AG10803 (cell line): ENCODE measurements at regions not wholly inside any gene's neighbourhood (a gene's known extent, or its start where the extent isn't known, plus 50 kb on each side); places are given as distances from the start of the nearest gene placed in this dataset.
"Not testable (repeated sequence)": the region's sequence is repeated elsewhere in the genome, so short reads cannot be mapped to it uniquely, and the experiment has no call there.

Source experiments
- DNase-seq: peaks from one replicate; pipeline ENCODE4 v3.0.0; 2010; ENCODE audit warnings: low read depth
- H3K4me3 ChIP-seq: 2 replicates; pipeline ENCODE4 v1.5.1; 2011; ENCODE audit warnings: mild to moderate bottlenecking, low read length, control low read depth
- TF ChIP-seq, protein P1 (sequence below): conservative IDR thresholded peaks from 2 replicates; pipeline ENCODE4 v1.5.1; 2011; ENCODE audit warnings: mild to moderate bottlenecking, low read length, control low read depth, inconsistent platforms

GRCh38 chr4:164109503-164109902 lies 615.0 kb downstream of the TMA16 start:
- H3K4me3 ChIP-seq, result no peak overlapping the region
- TF ChIP-seq, protein P1, sequence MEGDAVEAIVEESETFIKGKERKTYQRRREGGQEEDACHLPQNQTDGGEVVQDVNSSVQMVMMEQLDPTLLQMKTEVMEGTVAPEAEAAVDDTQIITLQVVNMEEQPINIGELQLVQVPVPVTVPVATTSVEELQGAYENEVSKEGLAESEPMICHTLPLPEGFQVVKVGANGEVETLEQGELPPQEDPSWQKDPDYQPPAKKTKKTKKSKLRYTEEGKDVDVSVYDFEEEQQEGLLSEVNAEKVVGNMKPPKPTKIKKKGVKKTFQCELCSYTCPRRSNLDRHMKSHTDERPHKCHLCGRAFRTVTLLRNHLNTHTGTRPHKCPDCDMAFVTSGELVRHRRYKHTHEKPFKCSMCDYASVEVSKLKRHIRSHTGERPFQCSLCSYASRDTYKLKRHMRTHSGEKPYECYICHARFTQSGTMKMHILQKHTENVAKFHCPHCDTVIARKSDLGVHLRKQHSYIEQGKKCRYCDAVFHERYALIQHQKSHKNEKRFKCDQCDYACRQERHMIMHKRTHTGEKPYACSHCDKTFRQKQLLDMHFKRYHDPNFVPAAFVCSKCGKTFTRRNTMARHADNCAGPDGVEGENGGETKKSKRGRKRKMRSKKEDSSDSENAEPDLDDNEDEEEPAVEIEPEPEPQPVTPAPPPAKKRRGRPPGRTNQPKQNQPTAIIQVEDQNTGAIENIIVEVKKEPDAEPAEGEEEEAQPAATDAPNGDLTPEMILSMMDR, result no peak
- no peak for DNase-seq

DNA sequence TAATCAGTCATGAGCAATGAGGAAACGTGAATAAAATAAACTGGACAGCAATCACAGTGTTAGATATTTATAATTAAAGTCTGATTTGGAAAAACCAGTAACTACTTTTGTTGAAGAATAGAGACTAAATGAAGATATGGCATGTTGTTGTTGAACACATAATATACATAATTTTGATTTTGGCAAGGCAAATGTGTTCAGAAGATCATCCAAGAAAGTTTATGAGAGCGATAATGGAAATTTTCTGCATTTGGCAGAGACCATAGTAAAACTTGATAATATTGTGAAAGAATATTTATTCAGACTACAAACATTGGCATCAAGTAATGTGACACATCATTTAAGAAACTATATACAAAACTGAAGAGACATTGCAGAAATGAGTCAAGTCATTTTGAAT lies 620.7 kb downstream of the TMA16 start:
- TF ChIP-seq, protein P1, result no peak
- DNase-seq, result no peak
- H3K4me3 ChIP-seq, result no peak overlapping the region

DNA sequence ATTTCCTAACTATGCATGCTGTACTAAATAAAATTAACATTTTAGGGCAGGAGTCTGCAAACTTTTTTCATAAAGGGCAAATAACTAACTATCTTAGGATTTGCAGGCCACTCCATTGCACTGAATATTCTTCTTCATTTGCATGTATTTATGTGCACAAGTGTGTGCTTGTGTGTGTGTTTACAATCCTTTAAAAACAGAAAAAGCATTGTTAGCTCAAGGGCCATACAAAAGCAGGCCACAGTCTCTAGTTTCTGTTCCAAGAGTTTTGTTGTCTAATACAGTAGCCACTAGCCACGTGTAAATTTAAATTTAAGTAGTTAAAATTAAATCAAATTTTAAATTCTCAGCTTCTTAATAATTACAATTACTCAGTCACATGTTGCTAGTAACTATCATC lies 621.8 kb downstream of the TMA16 start:
- TF ChIP-seq, protein P1, result no peak
- H3K4me3 ChIP-seq, result no peak overlapping the region
- DNase-seq, result no peak

DNA sequence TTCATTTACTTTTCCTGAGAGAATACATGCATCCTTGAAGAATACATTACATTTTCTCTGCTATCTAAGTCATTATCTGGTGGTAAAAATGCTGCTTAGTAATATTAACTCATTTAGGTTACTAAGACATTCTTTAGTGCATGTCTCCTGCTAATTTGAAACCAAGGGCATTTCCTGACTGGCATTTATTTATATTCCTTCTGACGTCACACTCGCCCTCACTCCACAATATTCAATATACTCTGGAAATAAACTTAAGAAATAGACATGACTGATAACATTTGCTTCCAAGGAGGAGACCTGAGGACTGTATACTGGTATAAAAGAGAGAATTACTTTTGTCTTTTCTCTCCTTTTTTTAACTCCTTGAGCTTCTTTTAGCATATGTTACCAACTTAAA lies 619.5 kb upstream of the SMIM31 start:
- TF ChIP-seq, protein P1, result no peak
- no peak overlapping the region for H3K4me3 ChIP-seq
- no peak for DNase-seq

DNA sequence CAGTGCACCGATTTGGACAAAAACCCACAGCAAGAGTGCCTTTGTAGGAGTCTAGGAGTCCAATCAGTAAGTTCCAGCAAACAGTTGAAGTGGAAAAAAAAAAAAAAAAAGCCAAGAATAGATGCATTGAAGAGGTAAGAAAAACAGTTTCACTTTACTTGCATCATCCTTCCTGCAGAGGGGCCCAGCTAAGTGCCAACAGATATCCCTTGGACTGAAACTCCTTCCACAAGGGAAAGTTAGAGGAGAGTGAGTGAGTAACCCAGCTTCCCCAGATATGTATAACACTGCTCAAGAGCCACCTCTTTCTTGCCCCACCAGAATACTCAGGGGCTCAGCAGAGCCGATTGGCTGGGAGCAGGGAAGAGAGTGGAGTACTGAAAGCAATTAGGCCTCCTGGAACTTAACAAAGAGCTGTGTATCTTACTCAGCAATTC lies 617.7 kb upstream of the SMIM31 start:
- DNase-seq, result no peak
- TF ChIP-seq, protein P1, result no peak
- no peak overlapping the region for H3K4me3 ChIP-seq

GRCh38 chr4:164138521-164138920 lies 615.4 kb upstream of the SMIM31 start:
- no peak overlapping the region for H3K4me3 ChIP-seq
- TF ChIP-seq, protein P1, result no peak
- DNase-seq, result no peak

GRCh38 chr4:164139291-164139690 lies 614.6 kb upstream of the SMIM31 start:
- no peak for DNase-seq
- H3K4me3 ChIP-seq, result no peak overlapping the region
- TF ChIP-seq, protein P1, result no peak

- not testable (repeated sequence) for DNase-seq, H3K4me3 ChIP-seq
These were observed 612.1 kb upstream of the SMIM31 start for GRCh38 chr4:164141755-164142375.
